ENCODE measurements at regions not wholly inside any gene's neighbourhood (a gene's known extent, or its start where the extent isn't known, plus 50 kb on each side); places are given as distances from the start of the nearest gene placed in this dataset.
A peak's percentile ranks its signal among the peaks of the same experiment; 100 is the strongest.
"Not testable (repeated sequence)": the region's sequence is repeated elsewhere in the genome, so short reads cannot be mapped to it uniquely, and the experiment has no call there.

DNA sequence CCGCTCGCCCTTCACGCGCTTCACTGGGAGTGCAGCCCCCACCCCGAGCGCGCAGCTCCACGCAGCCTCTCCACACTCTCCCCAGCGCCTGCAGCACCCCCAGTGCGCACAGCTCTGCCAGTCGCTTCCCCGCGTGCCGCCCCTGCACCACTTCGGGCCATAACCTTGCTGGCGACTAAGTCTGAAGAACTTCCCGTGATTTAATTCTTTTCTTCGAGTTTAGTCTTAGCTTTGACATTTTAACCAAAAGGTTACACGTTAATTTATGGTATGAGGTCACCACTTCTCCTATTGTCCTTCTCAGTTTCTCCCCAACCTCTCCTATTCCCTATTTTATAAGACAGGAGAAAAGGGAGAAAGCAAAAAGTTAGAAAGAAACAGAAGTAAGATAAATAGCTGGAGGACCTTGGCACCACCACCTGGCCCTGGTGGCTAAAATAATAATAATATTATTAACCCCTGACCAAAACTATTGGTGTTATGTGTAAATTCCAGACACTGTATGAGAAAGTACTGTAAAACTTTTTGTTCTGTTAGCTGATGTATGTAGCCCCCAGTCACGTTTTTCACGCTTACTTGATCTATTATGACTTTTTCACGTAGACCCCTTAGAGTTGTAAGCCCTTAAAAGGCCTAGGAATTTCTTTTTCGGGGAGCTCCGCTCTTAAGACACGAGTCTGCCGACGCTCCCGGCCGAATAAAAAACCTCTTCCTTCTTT lies 129.2 kb downstream of the KBTBD2 start:
- not testable (repeated sequence) for DNase-seq

DNA sequence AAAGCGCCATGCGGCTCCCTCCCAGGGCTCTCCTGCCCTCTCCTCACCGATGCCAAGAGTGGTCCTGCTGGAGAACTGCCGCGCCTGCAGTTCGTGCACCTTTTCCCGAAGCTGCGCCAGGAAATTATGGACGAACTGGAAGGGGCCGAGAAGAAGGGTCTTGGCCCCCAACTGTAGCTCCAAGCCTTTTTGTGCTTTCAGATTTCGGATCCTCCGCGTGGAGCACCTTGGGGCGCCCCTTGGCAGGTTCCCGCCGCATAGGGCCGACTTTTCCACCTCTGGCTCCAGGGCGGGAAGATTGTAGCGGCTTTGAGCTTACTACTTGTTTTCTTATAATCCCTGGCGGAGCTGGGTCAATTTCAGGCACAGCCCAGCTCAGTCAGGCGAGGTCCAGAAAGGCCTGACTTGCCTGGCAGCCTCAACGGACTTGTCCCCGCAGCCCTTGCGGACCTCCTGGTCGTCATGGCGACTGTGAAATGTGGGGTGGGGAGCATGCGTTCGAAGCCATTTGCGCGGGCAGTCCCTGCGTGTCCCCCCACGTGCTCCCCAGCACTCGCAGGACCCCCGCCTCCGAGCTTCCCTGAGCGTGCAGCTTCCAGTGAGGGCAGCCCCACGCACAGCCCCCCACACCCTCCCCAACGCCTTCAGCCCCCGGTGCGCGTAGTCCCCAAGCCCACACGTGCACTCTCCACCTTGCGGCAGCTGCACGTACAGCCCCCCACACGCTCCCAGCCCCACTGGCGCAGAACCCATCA lies 129.9 kb downstream of the KBTBD2 start:
- no peak for DNase-seq

DNA sequence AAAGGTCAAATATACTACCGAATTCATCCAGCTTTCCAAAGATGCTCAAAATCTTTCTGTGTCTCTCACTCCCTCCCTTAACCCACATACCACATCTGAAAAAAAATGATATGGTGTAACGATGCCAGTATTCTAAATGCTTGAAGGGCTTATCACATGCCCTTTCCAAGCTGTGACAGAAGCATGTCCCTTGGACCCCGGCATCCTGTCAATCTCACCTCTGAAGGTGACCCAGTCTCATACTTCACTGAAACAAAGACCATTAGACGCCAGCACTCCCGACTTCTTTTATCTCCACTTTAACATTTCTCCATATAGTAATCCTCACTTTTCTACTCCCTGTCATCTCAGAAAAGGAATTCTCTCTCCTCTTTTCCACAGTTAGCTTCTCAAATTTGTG lies 130.8 kb downstream of the KBTBD2 start:
- not testable (repeated sequence) for DNase-seq

DNA sequence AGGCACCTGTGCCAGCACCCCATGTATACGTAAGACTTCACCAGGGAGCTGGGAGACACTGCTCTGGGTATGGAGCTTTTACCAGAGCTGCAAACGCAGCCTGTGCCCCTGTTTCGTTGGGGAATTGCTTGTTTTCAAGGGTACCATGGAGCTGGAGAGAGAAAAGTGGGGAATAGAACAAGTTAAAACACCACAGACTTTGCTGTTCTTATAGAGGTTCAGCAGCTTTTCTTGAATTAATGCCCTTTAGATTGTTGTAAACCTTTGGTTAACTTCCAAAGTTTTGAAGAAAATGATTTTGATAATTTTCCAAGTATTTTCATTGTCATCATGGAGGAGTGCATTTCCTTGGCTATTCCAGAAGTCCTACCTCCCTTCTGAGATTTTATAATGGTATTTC lies 131.7 kb downstream of the KBTBD2 start:
- DNase-seq = not testable (repeated sequence)

GRCh38 chr7:32753872-32754271 lies 137.7 kb downstream of the KBTBD2 start:
- not testable (repeated sequence) for DNase-seq

DNA sequence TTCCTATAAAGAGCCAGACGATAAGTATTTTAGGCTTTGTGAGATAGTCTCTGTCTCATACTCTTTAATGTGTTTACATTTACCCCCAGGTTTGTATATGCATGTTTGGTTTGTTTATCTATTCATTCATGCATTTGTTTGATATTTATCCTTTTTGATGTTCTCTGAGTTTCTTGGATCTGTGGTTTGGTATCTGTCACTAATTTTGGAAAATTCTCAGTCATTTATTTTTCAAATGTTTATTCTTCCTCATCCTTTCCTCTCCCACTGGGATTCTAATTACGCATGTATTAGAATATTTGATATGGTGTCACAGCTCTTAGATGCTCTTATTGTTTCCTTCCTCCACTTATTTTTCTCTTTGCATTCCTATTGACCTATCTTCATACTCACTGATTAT lies 143.2 kb downstream of the KBTBD2 start:
- DNase-seq = not testable (repeated sequence)

DNA sequence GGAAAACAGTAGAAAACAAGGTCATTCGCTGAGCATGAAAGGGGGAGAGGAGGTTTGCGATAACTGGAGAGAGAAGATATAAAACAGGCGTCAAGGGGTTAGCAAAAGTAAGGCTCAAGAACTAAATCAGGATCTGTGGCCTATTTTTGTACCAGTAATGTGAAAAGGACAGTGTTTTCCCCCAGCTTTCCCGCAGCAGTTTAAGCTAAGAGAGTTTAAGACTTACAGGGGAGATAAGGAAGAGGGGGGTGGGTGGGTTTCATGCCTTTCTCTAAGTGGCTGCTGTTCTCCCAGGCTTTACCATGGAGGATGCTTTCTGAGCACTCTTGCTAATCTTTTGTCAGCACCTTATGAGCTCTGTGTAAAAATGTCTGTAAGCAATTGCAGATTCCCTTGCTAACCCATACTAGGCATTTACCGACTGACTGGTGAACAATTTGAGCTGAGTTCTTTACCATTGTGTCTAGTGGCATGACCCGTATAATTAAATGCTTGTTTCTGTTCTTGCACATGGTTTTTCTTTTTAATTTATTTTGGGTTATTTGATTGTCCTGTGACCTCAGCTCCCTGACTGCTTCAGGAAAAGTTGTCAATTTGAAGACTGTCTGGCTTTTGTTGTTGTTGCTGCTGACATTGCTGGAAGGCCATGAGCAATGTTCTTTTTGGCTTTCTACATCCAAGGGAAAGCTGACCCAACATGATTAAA lies 144.0 kb downstream of the KBTBD2 start:
- DNase-seq = not testable (repeated sequence)

DNA sequence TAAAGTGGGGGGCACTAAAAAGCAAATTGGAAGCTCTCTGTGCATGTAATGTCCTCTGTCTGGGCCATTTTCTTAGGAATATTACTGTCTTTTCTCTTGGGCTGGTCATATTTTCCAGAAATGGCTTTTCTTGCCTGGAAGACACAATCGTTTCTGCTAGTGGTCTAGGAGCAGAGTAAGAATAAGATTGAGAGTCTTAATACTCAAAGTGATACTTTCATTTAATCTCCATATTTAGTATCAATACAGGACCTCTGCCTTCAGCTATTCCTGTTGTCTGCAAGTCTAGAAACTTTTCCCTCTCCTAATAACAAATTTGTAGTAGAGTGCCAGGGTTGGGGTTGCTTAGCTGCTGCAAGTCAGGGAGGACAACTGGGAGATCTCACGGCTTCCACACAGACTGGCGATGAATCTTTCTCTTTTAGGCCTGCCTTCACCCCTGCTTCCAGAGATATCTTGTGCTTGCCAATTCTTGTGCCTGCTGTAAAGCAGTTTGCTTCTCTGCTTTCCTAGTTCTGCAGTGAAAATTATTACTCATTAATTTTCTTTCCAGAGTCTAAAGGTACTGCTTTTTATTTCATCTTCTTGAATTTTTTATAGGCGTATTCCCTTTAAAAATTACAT lies 149.6 kb downstream of the KBTBD2 start:
- not testable (repeated sequence) for DNase-seq

DNA sequence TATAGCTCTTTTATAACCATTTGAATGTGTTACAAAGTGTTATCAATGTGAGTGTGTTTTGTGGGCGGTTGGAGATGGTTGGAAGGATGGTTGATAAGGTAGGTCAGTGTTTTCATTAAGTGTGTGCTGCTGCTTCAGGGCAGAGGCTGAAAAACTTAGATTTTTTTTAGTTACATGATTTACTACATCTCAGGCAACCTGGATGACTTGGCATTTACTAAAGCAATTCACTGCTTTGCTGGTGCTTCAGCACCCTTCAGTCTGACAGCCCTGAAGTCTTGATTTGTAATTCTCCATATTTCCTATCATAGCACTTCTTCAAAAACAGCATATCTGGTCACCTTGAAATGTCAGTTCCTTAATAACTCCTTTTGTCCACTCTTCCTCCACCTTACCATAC lies 151.8 kb downstream of the KBTBD2 start:
- not testable (repeated sequence) for DNase-seq

DNA sequence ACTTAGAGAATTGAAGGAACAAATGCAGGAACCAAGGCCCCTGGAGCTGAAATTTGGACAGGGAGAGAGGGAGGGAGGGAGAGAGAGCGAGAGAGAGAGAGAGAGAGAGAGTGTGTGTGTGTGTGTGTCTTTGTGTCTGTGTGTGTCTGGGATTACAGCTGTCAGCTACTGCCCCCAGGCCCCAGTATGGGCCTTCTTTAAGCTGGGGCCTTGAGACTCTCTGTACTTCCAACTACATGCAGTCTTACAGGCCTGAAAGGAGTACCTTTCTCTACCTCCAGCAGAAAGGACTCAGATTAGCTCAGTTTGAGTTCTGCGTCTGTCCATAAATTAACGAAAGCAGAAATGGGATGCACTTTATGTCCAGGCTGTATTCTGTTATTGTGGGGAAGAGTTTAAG lies 153.2 kb downstream of the KBTBD2 start:
- not testable (repeated sequence) for DNase-seq

DNA sequence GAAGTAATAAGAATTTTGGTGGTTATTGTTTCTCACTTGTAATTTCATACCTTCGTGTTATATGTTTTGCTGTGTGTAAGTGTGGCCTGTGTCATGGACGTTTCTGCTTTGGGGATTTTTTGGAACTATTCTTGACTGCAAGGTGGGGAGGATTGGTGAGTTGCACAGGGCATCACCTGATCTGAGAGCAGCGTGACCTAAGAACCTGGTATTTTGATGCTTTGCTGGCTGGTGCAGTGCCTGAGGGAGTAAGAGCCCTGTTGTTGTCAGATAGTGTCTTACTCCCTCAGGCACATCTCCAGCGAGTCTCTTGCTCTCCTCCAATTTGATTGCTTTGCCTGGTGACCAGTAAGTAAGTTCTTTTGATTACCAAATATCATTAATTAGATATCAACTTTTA lies 158.8 kb downstream of the KBTBD2 start:
- not testable (repeated sequence) for DNase-seq

- DNase-seq = not testable (repeated sequence)
These were observed 162.3 kb downstream of the KBTBD2 start for GRCh38 chr7:32729335-32729675.

DNA sequence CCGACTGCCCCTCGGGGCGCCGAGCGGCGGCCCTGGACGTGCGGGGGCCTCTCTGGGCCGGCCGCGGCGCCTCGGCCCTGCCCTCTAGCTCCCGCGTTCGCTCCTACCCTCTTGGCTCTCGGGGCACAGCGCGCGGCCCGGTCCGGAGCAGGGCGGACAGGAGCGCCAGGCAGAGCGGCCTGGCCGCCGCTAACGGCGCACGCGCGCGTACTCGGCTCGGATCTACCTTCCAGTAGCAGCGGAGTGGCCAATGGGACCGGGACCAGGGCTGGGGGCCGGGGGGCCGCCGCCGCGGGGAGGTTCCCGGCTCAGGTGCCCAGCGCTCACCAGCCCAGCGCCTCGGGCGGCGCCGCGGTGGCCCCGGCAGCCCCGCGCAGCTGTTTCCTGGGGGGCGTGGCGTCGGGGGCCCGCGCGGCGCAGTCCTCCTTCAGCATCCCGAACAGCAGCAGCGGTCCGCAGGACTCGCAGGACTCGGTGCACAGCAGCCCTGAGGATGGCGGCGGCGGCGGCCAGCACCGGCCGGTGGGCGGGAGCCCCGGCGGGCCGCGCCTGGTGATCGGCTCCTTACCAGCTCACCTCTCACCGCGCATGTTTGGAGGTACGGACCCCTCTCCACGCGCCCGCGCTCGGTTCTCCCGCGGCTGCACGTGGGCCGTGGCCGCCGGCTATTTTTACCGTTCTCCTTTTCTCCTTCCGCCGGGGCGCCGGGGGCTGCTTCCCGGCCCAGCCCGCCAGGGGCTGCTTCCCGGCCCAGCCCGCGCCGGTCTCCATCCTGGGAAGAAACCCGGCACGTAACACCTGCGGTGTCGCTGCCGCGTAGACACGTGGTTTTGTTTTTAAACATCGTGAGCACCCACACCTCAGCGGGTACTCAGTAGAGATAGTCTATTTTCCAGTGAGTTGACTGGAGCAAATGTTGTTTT lies 162.9 kb downstream of the KBTBD2 start:
- peak; percentile 34 for DNase-seq

- DNase-seq = peak; percentile 24
These were observed 163.8 kb downstream of the KBTBD2 start for GRCh38 chr7:32727483-32728411.

- not testable (repeated sequence) for DNase-seq
These were observed 168.7 kb downstream of the KBTBD2 start for GRCh38 chr7:32722837-32723236.

- DNase-seq = no peak
These were observed 197.4 kb downstream of the KBTBD2 start for GRCh38 chr7:32694182-32694581.

DNA sequence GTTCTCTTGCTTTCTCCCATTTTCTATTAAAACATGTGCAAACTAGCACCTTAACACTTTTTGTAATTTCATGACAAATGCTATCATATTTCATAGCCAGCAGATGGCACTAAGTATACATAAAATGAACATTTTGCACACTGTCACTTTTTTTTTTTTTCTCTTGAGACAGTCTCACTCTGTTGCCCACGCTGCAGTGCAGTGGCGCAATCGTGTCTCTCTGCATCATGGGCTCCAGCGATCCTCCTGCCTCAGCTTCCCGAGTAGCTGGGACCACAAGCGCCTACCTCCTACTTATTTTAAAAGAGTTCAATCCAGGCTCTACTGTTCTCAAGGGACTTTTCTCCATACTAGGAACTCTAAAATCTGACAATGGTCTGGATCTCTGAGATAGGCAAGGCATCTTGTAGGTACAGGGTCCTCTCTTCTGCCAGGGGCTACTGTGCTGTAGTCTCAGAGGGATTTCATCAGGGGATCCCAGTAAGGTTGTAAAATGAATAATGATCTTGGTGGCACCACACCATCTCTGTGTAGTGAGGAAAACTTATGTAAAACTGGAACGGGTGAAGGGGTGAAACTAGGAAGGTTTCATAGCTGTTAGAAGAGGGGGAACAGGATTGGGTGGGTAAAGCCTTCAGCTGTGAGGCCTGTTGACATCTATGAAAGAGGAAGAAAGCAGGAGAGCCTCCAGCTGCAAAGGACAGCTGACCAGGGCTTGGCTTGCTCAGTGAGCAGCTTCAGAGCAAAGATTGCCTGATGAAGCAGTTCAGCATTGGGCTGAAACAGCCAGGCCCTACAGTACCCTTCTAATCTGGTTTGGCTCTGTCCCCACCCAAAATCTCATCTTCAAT lies 196.9 kb downstream of the AVL9 start:
- DNase-seq = peak; percentile 53

- not testable (repeated sequence) for DNase-seq
These were observed 192.8 kb downstream of the AVL9 start for GRCh38 chr7:32688092-32688491.

GRCh38 chr7:32681174-32681518 lies 185.9 kb downstream of the AVL9 start:
- no peak for DNase-seq

Measured in NCI-H1694 treated with DMSO at 0.1 percent for 48 hours (cell line).